HL-60 (cell line): ENCODE measurements at regions not wholly inside any gene's neighbourhood (a gene's known extent, or its start where the extent isn't known, plus 50 kb on each side); places are given as distances from the start of the nearest gene placed in this dataset.
"Not testable (repeated sequence)": the region's sequence is repeated elsewhere in the genome, so short reads cannot be mapped to it uniquely, and the experiment has no call there.

Source experiments
- CTCF ChIP-seq: IDR thresholded peaks from one replicate; pipeline ENCODE4 v1.5.1; 2011; ENCODE audit warnings: low read length, control low read depth, inconsistent platforms; ENCODE audit not compliant: insufficient read depth
- REST ChIP-seq: IDR thresholded peaks from 2 replicates; pipeline ENCODE4 v1.6.1; 2012; ENCODE audit warnings: low read depth; ENCODE audit not compliant: insufficient replicate concordance
- SPI1 ChIP-seq: IDR thresholded peaks from 2 replicates; pipeline ENCODE4 v1.6.1; 2012; ENCODE audit warnings: low read depth, mild to moderate bottlenecking, borderline replicate concordance

GRCh38 chr15:21111861-21112260 lies 245.7 kb upstream of the POTEB2 start:
- TF ChIP-seq CTCF, REST, SPI1: not testable (repeated sequence)
